ENCODE measurements at regions not wholly inside any gene's neighbourhood (a gene's known extent, or its start where the extent isn't known, plus 50 kb on each side); places are given as distances from the start of the nearest gene placed in this dataset.

GRCh38 chr5:60259730-60260129 is 366.2 kb upstream of the PDE4D start:
- TF ChIP-seq, protein P1, sequence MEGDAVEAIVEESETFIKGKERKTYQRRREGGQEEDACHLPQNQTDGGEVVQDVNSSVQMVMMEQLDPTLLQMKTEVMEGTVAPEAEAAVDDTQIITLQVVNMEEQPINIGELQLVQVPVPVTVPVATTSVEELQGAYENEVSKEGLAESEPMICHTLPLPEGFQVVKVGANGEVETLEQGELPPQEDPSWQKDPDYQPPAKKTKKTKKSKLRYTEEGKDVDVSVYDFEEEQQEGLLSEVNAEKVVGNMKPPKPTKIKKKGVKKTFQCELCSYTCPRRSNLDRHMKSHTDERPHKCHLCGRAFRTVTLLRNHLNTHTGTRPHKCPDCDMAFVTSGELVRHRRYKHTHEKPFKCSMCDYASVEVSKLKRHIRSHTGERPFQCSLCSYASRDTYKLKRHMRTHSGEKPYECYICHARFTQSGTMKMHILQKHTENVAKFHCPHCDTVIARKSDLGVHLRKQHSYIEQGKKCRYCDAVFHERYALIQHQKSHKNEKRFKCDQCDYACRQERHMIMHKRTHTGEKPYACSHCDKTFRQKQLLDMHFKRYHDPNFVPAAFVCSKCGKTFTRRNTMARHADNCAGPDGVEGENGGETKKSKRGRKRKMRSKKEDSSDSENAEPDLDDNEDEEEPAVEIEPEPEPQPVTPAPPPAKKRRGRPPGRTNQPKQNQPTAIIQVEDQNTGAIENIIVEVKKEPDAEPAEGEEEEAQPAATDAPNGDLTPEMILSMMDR (IDR thresholded peaks at IDR 0.05; ENCODE audit: borderline replicate concordance, insufficient read depth, low read depth, low read length): no peak

GRCh38 chr5:60257596-60258271 is 364.2 kb upstream of the PDE4D start:
- TF ChIP-seq, protein P1 (IDR thresholded peaks at IDR 0.05; ENCODE audit: borderline replicate concordance, insufficient read depth, low read depth, low read length): no peak
- H3K4me3 ChIP-seq (ENCODE audit: low read depth, low read length): no peak overlapping the region

More at GRCh38 chr5:60259730-60260129, 366.2 kb upstream of the PDE4D start:
- H3K4me3 ChIP-seq (ENCODE audit: low read depth, low read length): no peak overlapping the region

- TF ChIP-seq, protein P1 (IDR thresholded peaks at IDR 0.05; ENCODE audit: borderline replicate concordance, insufficient read depth, low read depth, low read length): no peak
- no peak overlapping the region for H3K4me3 ChIP-seq (ENCODE audit: low read depth, low read length)
Measured at GRCh38 chr5:60256546-60256945, 363.0 kb upstream of the PDE4D start.

- TF ChIP-seq, protein P1 (IDR thresholded peaks at IDR 0.05; ENCODE audit: borderline replicate concordance, insufficient read depth, low read depth, low read length): no peak
- no peak overlapping the region for H3K4me3 ChIP-seq (ENCODE audit: low read depth, low read length)
Measured at GRCh38 chr5:60248901-60249300, 355.4 kb upstream of the PDE4D start.

GRCh38 chr5:60243713-60244112 is 350.2 kb upstream of the PDE4D start:
- H3K4me3 ChIP-seq (ENCODE audit: low read depth, low read length): no peak overlapping the region
- TF ChIP-seq, protein P1 (IDR thresholded peaks at IDR 0.05; ENCODE audit: borderline replicate concordance, insufficient read depth, low read depth, low read length): no peak

- TF ChIP-seq, protein P1 (IDR thresholded peaks at IDR 0.05; ENCODE audit: borderline replicate concordance, insufficient read depth, low read depth, low read length): no peak
- no peak overlapping the region for H3K4me3 ChIP-seq (ENCODE audit: low read depth, low read length)
Measured at GRCh38 chr5:60232036-60232795, 338.7 kb upstream of the PDE4D start.

GRCh38 chr5:60230456-60230855 is 336.9 kb upstream of the PDE4D start:
- H3K4me3 ChIP-seq (ENCODE audit: low read depth, low read length): no peak overlapping the region
- TF ChIP-seq, protein P1 (IDR thresholded peaks at IDR 0.05; ENCODE audit: borderline replicate concordance, insufficient read depth, low read depth, low read length): no peak

Measured in GM12875 (cell line).